ENCODE measurements at regions not wholly inside any gene's neighbourhood (a gene's known extent, or its start where the extent isn't known, plus 50 kb on each side); places are given as distances from the start of the nearest gene placed in this dataset.

GRCh38 chr14:39712293-39712999, 280.2 kb upstream of the FBXO33 start:
- H3K27ac ChIP-seq, result no peak overlapping the region
- H3K9me3 ChIP-seq (ENCODE audit: severe bottlenecking), result peaks cover 3% of the 10 kb centered on the region
- H3K27me3 ChIP-seq (ENCODE audit: insufficient read depth, low read depth, severe bottlenecking), result peaks cover 8% of the 10 kb centered on the region
- no peak for DNase-seq
- no peaks in the 10 kb centered on the region for H3K36me3 ChIP-seq
- H3K4me3 ChIP-seq (ENCODE audit: low read depth, low read length), result no peak overlapping the region
- TF ChIP-seq, protein P1, sequence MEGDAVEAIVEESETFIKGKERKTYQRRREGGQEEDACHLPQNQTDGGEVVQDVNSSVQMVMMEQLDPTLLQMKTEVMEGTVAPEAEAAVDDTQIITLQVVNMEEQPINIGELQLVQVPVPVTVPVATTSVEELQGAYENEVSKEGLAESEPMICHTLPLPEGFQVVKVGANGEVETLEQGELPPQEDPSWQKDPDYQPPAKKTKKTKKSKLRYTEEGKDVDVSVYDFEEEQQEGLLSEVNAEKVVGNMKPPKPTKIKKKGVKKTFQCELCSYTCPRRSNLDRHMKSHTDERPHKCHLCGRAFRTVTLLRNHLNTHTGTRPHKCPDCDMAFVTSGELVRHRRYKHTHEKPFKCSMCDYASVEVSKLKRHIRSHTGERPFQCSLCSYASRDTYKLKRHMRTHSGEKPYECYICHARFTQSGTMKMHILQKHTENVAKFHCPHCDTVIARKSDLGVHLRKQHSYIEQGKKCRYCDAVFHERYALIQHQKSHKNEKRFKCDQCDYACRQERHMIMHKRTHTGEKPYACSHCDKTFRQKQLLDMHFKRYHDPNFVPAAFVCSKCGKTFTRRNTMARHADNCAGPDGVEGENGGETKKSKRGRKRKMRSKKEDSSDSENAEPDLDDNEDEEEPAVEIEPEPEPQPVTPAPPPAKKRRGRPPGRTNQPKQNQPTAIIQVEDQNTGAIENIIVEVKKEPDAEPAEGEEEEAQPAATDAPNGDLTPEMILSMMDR (IDR thresholded peaks at IDR 0.05; ENCODE audit: low read depth, low read length), result no peak

- no peak overlapping the region for H3K27ac ChIP-seq
- no peak overlapping the region for H3K4me3 ChIP-seq (ENCODE audit: low read depth, low read length)
- peaks cover 6% of the 10 kb centered on the region for H3K27me3 ChIP-seq (ENCODE audit: insufficient read depth, low read depth, severe bottlenecking)
- TF ChIP-seq, protein P1 (IDR thresholded peaks at IDR 0.05; ENCODE audit: low read depth, low read length), result no peak
- no peaks in the 10 kb centered on the region for H3K36me3 ChIP-seq
- peaks cover 5% of the 10 kb centered on the region for H3K9me3 ChIP-seq (ENCODE audit: severe bottlenecking)
- no peak for DNase-seq
Observed at GRCh38 chr14:39704594-39704993, 272.4 kb upstream of the FBXO33 start.

DNA sequence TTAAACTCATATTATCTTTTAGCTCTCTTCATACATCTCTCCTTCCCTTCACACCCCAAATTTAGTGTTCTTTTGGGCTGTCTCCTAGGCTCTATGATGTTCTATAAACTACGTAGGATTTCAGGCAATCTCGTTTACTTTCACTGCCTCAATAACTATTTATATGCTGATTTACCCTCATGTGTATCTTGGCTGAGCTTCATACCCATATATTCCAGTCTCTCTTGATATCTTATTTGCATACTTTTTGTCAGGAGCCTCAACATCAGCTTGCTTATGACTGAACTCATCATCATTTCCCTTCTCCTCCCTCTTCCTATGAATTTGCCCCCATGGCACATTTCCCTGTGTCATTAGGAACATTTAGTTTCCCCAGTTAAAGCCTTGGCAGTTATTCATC, 262.1 kb upstream of the FBXO33 start:
- Histone ChIP-seq H3K9me3 (ENCODE audit: severe bottlenecking) (no peaks in the 10 kb centered on the region), H3K36me3 (no peaks in the 10 kb centered on the region), H3K27ac (no peak overlapping the region), H3K27me3 (ENCODE audit: insufficient read depth, low read depth, severe bottlenecking) (peaks cover 4% of the 10 kb centered on the region), H3K4me3 (ENCODE audit: low read depth, low read length) (no peak overlapping the region)
- DNase-seq, result no peak
- TF ChIP-seq, protein P1 (IDR thresholded peaks at IDR 0.05; ENCODE audit: low read depth, low read length), result no peak

- TF ChIP-seq, protein P1 (IDR thresholded peaks at IDR 0.05; ENCODE audit: low read depth, low read length), result no peak
- H3K27me3 ChIP-seq (ENCODE audit: insufficient read depth, low read depth, severe bottlenecking), result peaks cover 63% of the 10 kb centered on the region
- no peak overlapping the region for H3K27ac ChIP-seq
- H3K36me3 ChIP-seq, result no peaks in the 10 kb centered on the region
- no peak overlapping the region for H3K4me3 ChIP-seq (ENCODE audit: low read depth, low read length)
- H3K9me3 ChIP-seq (ENCODE audit: severe bottlenecking), result no peaks in the 10 kb centered on the region
- DNase-seq, result no peak
Observed at GRCh38 chr14:39683691-39684260, 251.5 kb upstream of the FBXO33 start.

GRCh38 chr14:39682582-39682981, 250.3 kb upstream of the FBXO33 start:
- TF ChIP-seq, protein P1 (IDR thresholded peaks at IDR 0.05; ENCODE audit: low read depth, low read length), result no peak

More at GRCh38 chr14:39682582-39682981, 250.3 kb upstream of the FBXO33 start:
- H3K27ac ChIP-seq, result no peak overlapping the region
- H3K36me3 ChIP-seq, result no peaks in the 10 kb centered on the region
- H3K27me3 ChIP-seq (ENCODE audit: insufficient read depth, low read depth, severe bottlenecking), result peaks cover 65% of the 10 kb centered on the region
- H3K4me3 ChIP-seq (ENCODE audit: low read depth, low read length), result no peak overlapping the region
- no peak for DNase-seq
- no peaks in the 10 kb centered on the region for H3K9me3 ChIP-seq (ENCODE audit: severe bottlenecking)

All from WERI-Rb-1 (cell line).